HEK293 (cell line): ENCODE measurements at regions not wholly inside any gene's neighbourhood (a gene's known extent, or its start where the extent isn't known, plus 50 kb on each side); places are given as distances from the start of the nearest gene placed in this dataset.
A peak's percentile ranks its signal among the peaks of the same experiment; 100 is the strongest.

Experiments
- CTCF ChIA-PET: fragments of 350-600 bp; formaldehyde crosslinking; extraction: SDS; loops from one replicate; lab custom pipeline; 2021; ENCODE audit warnings: antibody characterized with exemption; lab: Yijun Ruan, JAX
- POLR2A ChIA-PET: fragments of 300-600 bp; formaldehyde crosslinking; extraction: SDS; loops from one replicate; lab custom pipeline; 2020; ENCODE audit warnings: antibody characterized with exemption, inconsistent platforms; lab: Yijun Ruan, JAX
- H3K27ac ChIP-seq: fragments of 200-500 bp; sonication (Bioruptor generic); 2 replicates; pipeline ENCODE4 v1.5.1; 2014; ENCODE audit warnings: low read depth, low read length, control low read depth, inconsistent platforms; ENCODE audit errors: extremely low read depth
- H3K36me3 ChIP-seq, 2 experiments: fragments of 200-500 bp in 1 of 2; sonication (Bioruptor generic) in 1 of 2; 1 replicate in 1 of 2; 2 replicates in 1 of 2; pipeline ENCODE4 v1.5.1; 2014 to 2017; ENCODE audit warnings: inconsistent platforms in 2 of 2, low read length in 2 of 2; ENCODE audit not compliant: control insufficient read depth in 2 of 2, insufficient read depth in 1 of 2
- H3K4me1 ChIP-seq: fragments of 200-500 bp; sonication (Bioruptor generic); 2 replicates; pipeline ENCODE4 v1.5.1; 2014; ENCODE audit warnings: mild to moderate bottlenecking, low read length, inconsistent platforms; ENCODE audit not compliant: control insufficient read depth, insufficient read depth
- H3K4me3 ChIP-seq: 2 replicates; pipeline ENCODE4 v1.5.1; 2011; ENCODE audit warnings: low read depth, mild to moderate bottlenecking, control low read depth, low read length, moderate library complexity
- H3K9me3 ChIP-seq: fragments of 200-500 bp; sonication (Bioruptor generic); 2 replicates; pipeline ENCODE4 v1.5.1; 2014; ENCODE audit warnings: low read depth, low read length, inconsistent platforms; ENCODE audit not compliant: control insufficient read depth, insufficient read depth
- ZBTB10 ChIP-seq: fragments of 450-650 bp; formaldehyde crosslinking; IDR thresholded peaks from 2 replicates; pipeline ENCODE4 v1.5.1; 2016; ENCODE audit warnings: missing biosample characterization, missing genetic modification characterization
- ZBTB6 ChIP-seq: fragments of 450-650 bp; formaldehyde crosslinking; IDR thresholded peaks from 2 replicates; pipeline ENCODE4 v1.5.1; 2017; ENCODE audit warnings: missing biosample characterization, missing genetic modification characterization
- ZEB2 ChIP-seq: fragments of 450-650 bp; formaldehyde crosslinking; IDR thresholded peaks from 2 replicates; pipeline ENCODE4 v1.5.1; 2016; ENCODE audit warnings: missing biosample characterization, missing genetic modification characterization
- ZFHX2 ChIP-seq: fragments of 450-650 bp; formaldehyde crosslinking; conservative IDR thresholded peaks from 2 replicates; pipeline ENCODE4 v1.5.1; 2016; ENCODE audit warnings: missing biosample characterization, missing genetic modification characterization
- ZFP69B ChIP-seq: fragments of 450-650 bp; formaldehyde crosslinking; IDR thresholded peaks from 2 replicates; pipeline ENCODE4 v1.5.1; 2016; ENCODE audit warnings: missing biosample characterization, missing genetic modification characterization
- ZNF121 ChIP-seq: fragments of 450-650 bp; formaldehyde crosslinking; IDR thresholded peaks from 2 replicates; pipeline ENCODE4 v1.5.1; 2016; ENCODE audit warnings: missing biosample characterization, missing genetic modification characterization
- ZNF169 ChIP-seq: fragments of 450-650 bp; formaldehyde crosslinking; IDR thresholded peaks from 2 replicates; pipeline ENCODE4 v1.5.1; 2016; ENCODE audit warnings: missing biosample characterization, missing genetic modification characterization
- ZNF18 ChIP-seq: fragments of 450-650 bp; formaldehyde crosslinking; IDR thresholded peaks from 2 replicates; pipeline ENCODE4 v1.5.1; 2016; ENCODE audit warnings: missing biosample characterization, missing genetic modification characterization
- ZNF19 ChIP-seq: fragments of 450-650 bp; formaldehyde crosslinking; IDR thresholded peaks from 2 replicates; pipeline ENCODE4; 2016; ENCODE audit warnings: missing biosample characterization, missing genetic modification characterization, low read depth
- ZNF26 ChIP-seq: fragments of 450-650 bp; formaldehyde crosslinking; IDR thresholded peaks from 2 replicates; pipeline ENCODE4 v1.5.1; 2016; ENCODE audit warnings: missing biosample characterization, missing genetic modification characterization
- ZNF513 ChIP-seq: fragments of 450-650 bp; IDR thresholded peaks from 2 replicates; pipeline ENCODE4 v1.5.1; 2018; ENCODE audit warnings: missing biosample characterization, missing genetic modification characterization
- ZNF548 ChIP-seq: fragments of 450-650 bp; formaldehyde crosslinking; IDR thresholded peaks from 2 replicates; pipeline ENCODE4 v1.5.1; 2016; ENCODE audit warnings: missing biosample characterization, missing genetic modification characterization
- ZNF610 ChIP-seq: fragments of 450-650 bp; formaldehyde crosslinking; IDR thresholded peaks from 2 replicates; pipeline ENCODE4 v1.5.1; 2016; ENCODE audit warnings: missing biosample characterization, missing genetic modification characterization, borderline replicate concordance
- ZNF623 ChIP-seq: fragments of 450-650 bp; formaldehyde crosslinking; IDR thresholded peaks from 2 replicates; pipeline ENCODE4 v1.5.1; 2016; ENCODE audit warnings: missing biosample characterization, missing genetic modification characterization
- ZNF658 ChIP-seq: fragments of 450-650 bp; formaldehyde crosslinking; IDR thresholded peaks from 2 replicates; pipeline ENCODE4; 2016; ENCODE audit warnings: missing biosample characterization, missing genetic modification characterization
- ZNF660 ChIP-seq: fragments of 450-650 bp; IDR thresholded peaks from 2 replicates; pipeline ENCODE4 v1.5.1; 2018; ENCODE audit warnings: missing biosample characterization, mild to moderate bottlenecking, missing genetic modification characterization
- ZNF768 ChIP-seq: fragments of 450-650 bp; formaldehyde crosslinking; IDR thresholded peaks from 2 replicates; pipeline ENCODE4 v1.5.1; 2018; ENCODE audit warnings: missing biosample characterization, mild to moderate bottlenecking, missing genetic modification characterization
- ZNF791 ChIP-seq: fragments of 450-650 bp; formaldehyde crosslinking; IDR thresholded peaks from 2 replicates; pipeline ENCODE4 v1.5.1; 2016; ENCODE audit warnings: missing biosample characterization, missing genetic modification characterization
- ZNF843 ChIP-seq: fragments of 450-650 bp; formaldehyde crosslinking; IDR thresholded peaks from 2 replicates; pipeline ENCODE4 v1.5.1; 2016; ENCODE audit warnings: missing biosample characterization, missing genetic modification characterization

GRCh38 chr2:173456960-173457359 lies 102.3 kb downstream of the CDCA7 start (continued):
- TF ChIP-seq ZNF513 (tag by site-specific recombination): no peak
- no peak for TF ChIP-seq ZNF169 (tag by site-specific recombination)
- TF ChIP-seq ZNF121 (tag by site-specific recombination): no peak
- no peak for TF ChIP-seq ZNF610 (tag by site-specific recombination)
- TF ChIP-seq, all 188 proteins: peak for 0

GRCh38 chr2:173457366-173457765 lies 102.7 kb downstream of the CDCA7 start:
- ChIA-PET POLR2A (no interaction called here), CTCF (no interaction called here)
- H3K4me3 ChIP-seq: no peak overlapping the region

GRCh38 chr2:173458991-173459780 lies 104.5 kb downstream of the CDCA7 start:
- H3K27ac ChIP-seq: no peak overlapping the region
- TF ChIP-seq ZNF548 (no peak), ZNF658 (no peak), ZNF18 (tag by site-specific recombination) (no peak), ZFP69B (tag by site-specific recombination) (no peak), ZNF791 (no peak), ZNF843 (tag by site-specific recombination) (no peak)
- no peaks in the 10 kb centered on the region for H3K4me1 ChIP-seq
- H3K36me3 ChIP-seq: no peaks in the 10 kb centered on the region
- POLR2A ChIA-PET: no interaction called here
- no peaks in the 10 kb centered on the region for H3K9me3 ChIP-seq
- CTCF ChIA-PET: interaction anchor here (0.6 kb wide), 1 partner anchor 58 kb away, joined by 5 read pairs; no protein-coding TSS in a partner anchor
- no peak overlapping the region for H3K4me3 ChIP-seq

More at GRCh38 chr2:173457366-173457765, 102.7 kb downstream of the CDCA7 start:
- Histone ChIP-seq H3K36me3 (no peaks in the 10 kb centered on the region), H3K4me1 (no peaks in the 10 kb centered on the region), H3K9me3 (no peaks in the 10 kb centered on the region), H3K27ac (no peak overlapping the region)
- TF ChIP-seq ZBTB6 (tag by site-specific recombination) (no peak), ZFHX2 (tag by site-specific recombination) (0 out of 2 replicates have a peak, but pooled peaks have one; percentile 13)

GRCh38 chr2:173462892-173463840 lies 108.5 kb downstream of the CDCA7 start:
- Histone ChIP-seq H3K4me3 (no peak overlapping the region), H3K4me1 (no peaks in the 10 kb centered on the region), H3K27ac (no peak overlapping the region), H3K36me3 (no peaks in the 10 kb centered on the region), H3K9me3 (no peaks in the 10 kb centered on the region)
- POLR2A ChIA-PET: no interaction called here
- CTCF ChIA-PET: interaction anchor here (0.6 kb wide), 1 partner anchor 14 kb away, joined by 4 read pairs; no protein-coding TSS in a partner anchor
- no peak for TF ChIP-seq ZNF26 (tag by site-specific recombination)
- TF ChIP-seq ZNF623 (tag by site-specific recombination): no peak
- no peak for TF ChIP-seq ZNF19 (tag by site-specific recombination)
- no peak for TF ChIP-seq ZEB2 (tag by site-specific recombination)
- no peak for TF ChIP-seq ZBTB10 (tag by site-specific recombination)
- no peak for TF ChIP-seq ZNF660
- TF ChIP-seq ZNF768: no peak
